Central memory CD8-positive, alpha-beta T cell (primary cell): ENCODE measurements at regions not wholly inside any gene's neighbourhood (a gene's known extent, or its start where the extent isn't known, plus 50 kb on each side); places are given as distances from the start of the nearest gene placed in this dataset.

Experiments
- ATAC-seq: fragments of 150-1000 bp; cut with Tn5 transposase; replicated peaks from 2 replicates; pipeline ENCODE4 v1.10.0; 2022; ENCODE audit warnings: mild to moderate bottlenecking, moderate FRiP score, moderate number of reproducible peaks; ENCODE audit not compliant: poor library complexity, severe bottlenecking; ENCODE audit errors: extremely low read depth
- DNase-seq, 2 donors: peaks; one replicate each; pipeline ENCODE4 v3.0.0; 2021; ENCODE audit warnings: low spot score in 2 of 2
- H3K27ac Mint-ChIP-seq: one replicate; pipeline ENCODE4 v1.8.0; 2022; ENCODE audit warnings: low read depth, mild to moderate bottlenecking, moderate library complexity, mixed read lengths
- H3K27me3 Mint-ChIP-seq: one replicate; pipeline ENCODE4 v1.8.0; 2022; ENCODE audit warnings: mixed read lengths
- H3K36me3 Mint-ChIP-seq: one replicate; pipeline ENCODE4 v1.8.0; 2022; ENCODE audit warnings: mild to moderate bottlenecking, moderate library complexity, mixed read lengths; ENCODE audit not compliant: insufficient read depth
- H3K4me1 Mint-ChIP-seq: one replicate; pipeline ENCODE4 v1.8.0; 2022; ENCODE audit warnings: mixed read lengths
- H3K4me3 Mint-ChIP-seq: one replicate; pipeline ENCODE4 v1.8.0; 2022; ENCODE audit warnings: mild to moderate bottlenecking, moderate library complexity, mixed read lengths
- H3K9me3 Mint-ChIP-seq: one replicate; pipeline ENCODE4 v1.8.0; 2022; ENCODE audit warnings: mixed read lengths

DNA sequence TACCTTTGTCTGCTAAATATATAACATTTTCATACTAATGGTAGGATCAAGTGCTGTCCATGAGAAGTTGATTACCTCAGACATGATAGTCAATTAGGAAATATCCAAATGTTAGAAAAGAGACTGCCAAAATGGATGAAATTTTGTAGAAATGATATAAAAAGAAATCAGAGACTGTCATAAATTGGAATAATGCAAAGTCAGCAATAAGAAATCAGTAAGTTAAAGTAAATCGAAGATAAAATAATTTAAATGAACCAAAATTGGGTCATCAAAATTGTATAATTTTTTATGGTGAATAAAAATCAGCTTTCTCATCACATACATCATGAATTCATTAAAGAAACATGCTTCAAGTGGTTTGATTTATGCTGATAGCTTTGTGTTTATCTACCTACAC lies 165.3 kb upstream of the CDH2 start:
- Mint-ChIP-seq H3K27me3 (no peaks in the 10 kb centered on the region), H3K36me3 (no peaks in the 10 kb centered on the region), H3K9me3 (peaks cover 4% of the 10 kb centered on the region)

DNA sequence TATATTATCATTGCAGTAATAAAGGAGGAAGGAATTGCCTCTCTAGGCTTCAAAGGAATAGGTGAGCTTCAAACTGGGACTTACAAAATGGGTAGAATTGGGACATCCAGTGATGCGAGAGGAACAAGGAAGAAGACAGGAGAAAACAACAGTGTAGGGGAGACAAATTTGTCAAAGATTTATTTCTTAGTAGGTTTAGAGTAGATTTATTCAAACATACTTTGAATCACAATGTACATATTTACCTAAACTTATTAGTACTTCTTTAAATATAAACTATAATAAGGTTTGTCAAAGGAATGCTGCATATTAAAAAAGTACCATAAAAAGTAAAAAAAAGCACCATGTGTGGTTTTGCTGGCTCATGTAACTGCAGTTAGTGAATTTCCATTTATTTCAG lies 161.4 kb upstream of the CDH2 start:
- ATAC-seq, result no peak
- DNase-seq, result no peak
- H3K27ac Mint-ChIP-seq, result no peak overlapping the region

More for the DNA sequence above, 165.3 kb upstream of the CDH2 start:
- H3K27ac Mint-ChIP-seq, result no peak overlapping the region
- ATAC-seq, result no peak
- H3K4me3 Mint-ChIP-seq, result no peak overlapping the region
- DNase-seq, result no peak
- no peaks in the 10 kb centered on the region for H3K4me1 Mint-ChIP-seq

DNA sequence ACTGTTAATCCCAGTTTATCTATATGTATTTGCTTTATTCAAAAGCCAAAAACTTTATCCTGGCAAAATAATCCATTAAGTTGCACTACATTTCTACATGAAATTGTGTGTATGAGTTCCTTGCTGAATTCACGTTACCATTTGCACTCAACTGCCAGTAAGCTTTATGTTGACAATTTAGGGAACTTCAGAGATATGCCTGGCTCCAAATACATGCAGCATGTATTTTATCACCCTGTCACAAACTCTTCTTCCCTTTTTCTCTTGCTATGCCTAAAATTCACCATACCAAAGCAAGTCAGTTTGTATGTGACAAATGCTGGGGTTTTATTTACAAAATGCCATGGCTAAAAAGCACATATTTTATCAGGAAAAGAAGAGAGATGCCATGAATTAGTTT lies 157.6 kb upstream of the CDH2 start:
- ATAC-seq, result no peak
- Mint-ChIP-seq H3K27ac (no peak overlapping the region), H3K27me3 (no peaks in the 10 kb centered on the region), H3K4me1 (no peaks in the 10 kb centered on the region), H3K4me3 (no peak overlapping the region), H3K36me3 (no peaks in the 10 kb centered on the region), H3K9me3 (peaks cover 13% of the 10 kb centered on the region)
- DNase-seq, result no peak

More for the DNA sequence above, 161.4 kb upstream of the CDH2 start:
- Mint-ChIP-seq H3K27me3 (no peaks in the 10 kb centered on the region), H3K4me3 (no peak overlapping the region), H3K9me3 (peaks cover 4% of the 10 kb centered on the region), H3K4me1 (no peaks in the 10 kb centered on the region), H3K36me3 (no peaks in the 10 kb centered on the region)

DNA sequence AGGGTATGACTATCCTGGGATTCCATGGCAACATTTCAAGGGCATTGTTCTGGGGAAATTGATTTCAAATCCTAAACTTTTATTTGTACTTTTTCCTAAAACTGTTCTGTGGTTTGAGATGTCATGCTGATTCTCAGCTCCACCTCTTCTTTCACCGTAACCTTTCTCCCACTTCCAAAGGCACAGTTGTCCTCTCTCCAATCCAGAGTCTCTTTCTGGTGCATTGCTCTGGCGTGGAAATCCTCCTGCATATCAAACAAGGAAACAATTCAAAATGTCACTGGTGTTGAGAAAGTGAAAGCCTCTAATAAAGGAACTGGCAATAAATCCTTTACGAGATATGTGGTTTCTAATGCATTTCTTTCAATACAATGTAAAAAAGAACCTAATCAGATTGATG lies 155.1 kb upstream of the CDH2 start:
- H3K4me1 Mint-ChIP-seq, result no peaks in the 10 kb centered on the region
- DNase-seq, result no peak
- H3K27ac Mint-ChIP-seq, result no peak overlapping the region
- ATAC-seq, result no peak
- H3K4me3 Mint-ChIP-seq, result no peak overlapping the region
- H3K9me3 Mint-ChIP-seq, result peaks cover 9% of the 10 kb centered on the region
- H3K27me3 Mint-ChIP-seq, result no peaks in the 10 kb centered on the region
- H3K36me3 Mint-ChIP-seq, result no peaks in the 10 kb centered on the region

DNA sequence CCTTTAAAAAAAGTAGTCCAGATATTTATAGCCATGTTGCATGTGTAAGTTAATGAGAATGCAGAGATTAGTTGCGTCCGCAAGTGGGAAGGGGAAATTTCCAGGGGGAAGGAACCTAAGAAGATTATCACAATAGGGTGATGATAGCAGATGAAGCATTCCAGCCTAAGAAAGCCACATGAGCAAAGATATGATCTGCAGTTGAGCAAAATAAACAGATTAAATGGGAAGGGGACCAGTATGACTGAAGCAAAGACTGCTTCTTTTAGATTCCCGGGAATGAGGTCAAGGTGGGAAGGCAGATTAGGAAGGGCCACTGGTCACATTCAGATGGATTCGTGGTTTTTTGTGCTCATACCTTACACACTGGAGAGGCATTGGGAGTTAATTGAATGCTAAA lies 154.6 kb upstream of the CDH2 start:
- peaks cover 9% of the 10 kb centered on the region for H3K9me3 Mint-ChIP-seq
- DNase-seq, result no peak
- no peaks in the 10 kb centered on the region for H3K27me3 Mint-ChIP-seq

DNA sequence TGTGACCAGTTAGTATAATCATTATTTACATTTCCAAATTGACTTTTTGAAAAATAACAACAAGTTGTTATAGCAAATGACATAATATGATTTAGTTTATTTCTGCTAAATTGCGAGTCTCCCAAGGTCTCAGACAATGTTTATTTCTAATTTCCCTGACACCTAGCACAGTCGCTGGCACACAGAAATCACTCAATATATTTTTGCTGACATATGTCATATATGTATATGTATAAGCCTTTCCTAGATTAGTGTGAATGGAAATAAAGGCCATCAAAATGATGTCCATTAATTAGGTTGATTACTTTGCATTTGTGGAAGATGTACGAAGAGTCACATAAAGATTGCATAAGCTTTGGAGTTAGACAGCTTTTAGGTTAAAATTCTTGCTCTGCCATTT lies 136.7 kb upstream of the CDH2 start:
- DNase-seq, result no peak
- H3K4me1 Mint-ChIP-seq, result no peaks in the 10 kb centered on the region
- peaks cover 22% of the 10 kb centered on the region for H3K9me3 Mint-ChIP-seq
- no peaks in the 10 kb centered on the region for H3K27me3 Mint-ChIP-seq
- no peak for ATAC-seq
- no peak overlapping the region for H3K27ac Mint-ChIP-seq
- no peaks in the 10 kb centered on the region for H3K36me3 Mint-ChIP-seq
- H3K4me3 Mint-ChIP-seq, result no peak overlapping the region

More for the DNA sequence above, 154.6 kb upstream of the CDH2 start:
- H3K36me3 Mint-ChIP-seq, result no peaks in the 10 kb centered on the region
- no peak overlapping the region for H3K27ac Mint-ChIP-seq
- no peak overlapping the region for H3K4me3 Mint-ChIP-seq
- no peak for ATAC-seq
- H3K4me1 Mint-ChIP-seq, result no peaks in the 10 kb centered on the region

DNA sequence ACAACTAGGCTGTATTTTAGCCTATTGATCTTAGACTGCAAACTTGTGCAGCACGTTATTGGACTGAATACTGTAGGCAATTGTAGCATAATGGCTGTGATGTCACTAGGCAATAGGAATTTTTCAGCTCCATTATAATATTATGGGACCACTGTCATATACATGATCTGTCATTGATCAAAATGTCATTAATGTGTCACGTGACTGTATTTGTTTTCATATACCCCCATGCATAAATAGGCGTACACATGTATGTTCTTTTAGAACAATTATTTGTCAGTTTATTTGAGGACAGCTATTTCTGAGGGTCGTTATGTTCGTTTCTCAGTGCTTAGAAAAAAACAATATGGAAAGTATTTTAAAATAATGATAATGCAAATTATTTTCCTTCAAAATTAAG lies 111.9 kb upstream of the CDH2 start:
- DNase-seq (no peak), ATAC-seq (no peak)
- Mint-ChIP-seq H3K4me3 (no peak overlapping the region), H3K4me1 (no peaks in the 10 kb centered on the region), H3K9me3 (peaks cover 7% of the 10 kb centered on the region), H3K36me3 (no peaks in the 10 kb centered on the region), H3K27ac (no peak overlapping the region), H3K27me3 (no peaks in the 10 kb centered on the region)

DNA sequence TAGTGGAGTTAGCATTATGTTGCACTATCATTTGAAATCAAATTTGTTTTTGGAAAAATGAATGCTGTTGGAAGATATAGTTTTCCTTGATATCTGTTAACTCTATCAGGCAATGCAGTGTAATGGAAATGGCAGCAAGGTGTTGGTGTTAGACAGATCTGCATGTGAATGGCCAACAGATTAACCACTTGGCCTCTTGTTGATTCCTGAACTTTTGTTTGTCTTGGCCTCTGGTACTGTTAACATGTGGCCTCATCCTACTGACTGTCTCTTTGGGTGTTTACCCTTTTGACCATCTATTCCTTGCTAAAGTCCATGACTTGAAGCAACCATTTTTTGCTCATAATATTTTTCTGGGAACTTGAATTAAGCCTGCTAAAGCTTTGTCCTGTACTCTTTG lies 110.2 kb upstream of the CDH2 start:
- no peak for DNase-seq
- Mint-ChIP-seq H3K9me3 (peaks cover 7% of the 10 kb centered on the region), H3K4me3 (no peak overlapping the region), H3K36me3 (no peaks in the 10 kb centered on the region), H3K27ac (no peak overlapping the region), H3K27me3 (no peaks in the 10 kb centered on the region), H3K4me1 (no peaks in the 10 kb centered on the region)
- ATAC-seq, result no peak

DNA sequence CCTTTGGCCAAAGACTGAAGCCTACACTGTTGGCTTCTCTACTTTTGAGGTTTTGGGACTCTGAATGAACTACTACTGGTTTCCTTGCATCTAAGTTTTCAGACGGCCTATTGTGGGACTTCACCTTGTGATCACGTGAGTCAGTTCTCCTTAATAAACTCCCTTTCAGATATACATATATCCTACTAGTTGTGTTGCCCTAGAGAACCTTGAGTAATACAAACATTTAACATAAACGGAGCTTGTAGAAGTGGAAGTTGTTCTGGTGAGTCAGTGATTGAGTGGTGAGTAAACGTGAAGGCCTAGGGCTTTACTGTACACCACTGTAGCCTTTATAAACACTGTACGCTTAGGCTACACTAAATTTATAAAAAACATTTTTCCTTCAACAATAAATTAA lies 107.2 kb upstream of the CDH2 start:
- no peak for ATAC-seq
- no peak overlapping the region for H3K27ac Mint-ChIP-seq

DNA sequence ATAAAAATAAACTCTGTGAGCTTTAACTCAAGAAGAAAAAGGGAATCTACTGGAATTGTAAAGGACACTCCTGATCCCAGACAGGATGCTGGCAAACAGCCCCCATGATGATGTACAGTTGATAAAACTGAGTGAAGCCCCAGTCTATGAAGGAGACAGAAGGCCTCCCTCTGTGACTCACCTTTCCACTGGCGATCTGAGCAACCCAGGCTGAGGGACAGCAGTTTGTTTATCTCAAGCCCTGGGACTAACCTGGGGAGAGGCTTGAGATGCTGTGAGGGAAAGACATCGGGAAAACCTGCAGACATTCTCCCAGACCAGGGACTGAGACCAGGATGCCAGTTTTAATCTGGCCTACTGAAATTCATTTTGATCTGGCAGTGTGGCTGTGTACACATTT lies 104.5 kb upstream of the CDH2 start:
- H3K9me3 Mint-ChIP-seq, result peaks cover 15% of the 10 kb centered on the region
- DNase-seq (no peak), ATAC-seq (no peak)
- H3K4me1 Mint-ChIP-seq, result no peaks in the 10 kb centered on the region
- no peak overlapping the region for H3K27ac Mint-ChIP-seq
- H3K27me3 Mint-ChIP-seq, result no peaks in the 10 kb centered on the region
- H3K36me3 Mint-ChIP-seq, result no peaks in the 10 kb centered on the region
- no peak overlapping the region for H3K4me3 Mint-ChIP-seq

More for the DNA sequence above, 107.2 kb upstream of the CDH2 start:
- DNase-seq, result no peak
- Mint-ChIP-seq H3K36me3 (no peaks in the 10 kb centered on the region), H3K27me3 (no peaks in the 10 kb centered on the region), H3K9me3 (no peaks in the 10 kb centered on the region), H3K4me3 (no peak overlapping the region), H3K4me1 (no peaks in the 10 kb centered on the region)

DNA sequence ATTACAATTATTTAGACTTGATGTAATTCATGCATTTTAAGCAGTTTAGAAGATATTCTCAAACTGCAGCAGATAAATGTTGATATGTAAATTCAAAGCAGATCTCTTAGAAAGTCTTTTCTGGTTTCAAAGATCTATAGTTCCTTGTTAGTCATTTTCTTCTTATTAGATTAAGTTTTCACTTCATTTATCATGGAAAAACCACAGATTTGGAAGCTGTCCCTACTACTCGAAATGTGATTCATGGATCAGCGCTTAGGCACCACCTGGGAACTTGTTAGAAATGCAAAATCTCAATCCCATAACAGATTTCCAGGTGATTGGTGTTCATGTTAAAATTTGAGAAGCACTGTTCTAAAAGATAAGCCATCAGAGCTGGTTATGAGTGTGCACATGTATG lies 92.8 kb upstream of the CDH2 start:
- Mint-ChIP-seq H3K27me3 (no peaks in the 10 kb centered on the region), H3K4me1 (no peaks in the 10 kb centered on the region), H3K27ac (no peak overlapping the region), H3K36me3 (no peaks in the 10 kb centered on the region), H3K9me3 (peaks cover 6% of the 10 kb centered on the region), H3K4me3 (no peak overlapping the region)
- DNase-seq (no peak), ATAC-seq (no peak)

DNA sequence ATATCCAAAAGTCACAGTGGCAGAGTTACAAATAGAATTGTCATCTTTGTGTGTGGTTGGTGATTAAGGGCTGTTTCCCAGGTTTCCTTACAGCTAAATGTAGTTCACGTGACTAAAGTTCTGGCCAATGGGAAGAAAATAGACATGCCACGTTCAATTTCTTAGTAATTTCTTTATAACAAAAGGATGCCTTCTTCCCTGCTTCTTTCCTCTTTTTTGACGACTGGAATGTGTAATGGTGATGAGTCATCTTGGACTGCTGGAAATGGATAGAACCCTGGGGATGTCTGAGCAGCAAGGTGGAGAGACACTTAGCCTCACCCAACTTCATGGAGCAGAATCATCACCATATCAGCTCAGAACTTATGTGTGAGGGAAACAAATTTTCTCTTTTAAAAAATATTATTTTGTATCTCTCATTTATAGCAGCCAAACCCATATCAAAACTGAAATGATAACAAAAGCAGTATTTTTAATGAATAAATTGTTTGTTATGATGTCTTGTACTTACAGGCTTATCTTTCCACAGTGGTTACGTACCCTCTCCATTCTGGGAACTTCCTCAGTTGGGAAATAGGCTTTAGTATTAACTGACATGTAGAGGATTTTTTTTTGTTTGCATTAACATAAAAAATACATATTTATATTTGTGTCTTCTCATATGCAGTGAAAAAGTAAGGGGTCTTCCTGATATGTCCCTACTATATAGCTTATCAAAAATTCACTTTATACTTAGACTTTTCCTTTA lies 91.1 kb upstream of the CDH2 start:
- H3K4me3 Mint-ChIP-seq, result no peak overlapping the region
- no peaks in the 10 kb centered on the region for H3K36me3 Mint-ChIP-seq
- DNase-seq (no peak), ATAC-seq (no peak)
- H3K9me3 Mint-ChIP-seq, result peaks cover 9% of the 10 kb centered on the region
- H3K4me1 Mint-ChIP-seq, result no peaks in the 10 kb centered on the region
- H3K27me3 Mint-ChIP-seq, result no peaks in the 10 kb centered on the region
- H3K27ac Mint-ChIP-seq, result no peak overlapping the region

DNA sequence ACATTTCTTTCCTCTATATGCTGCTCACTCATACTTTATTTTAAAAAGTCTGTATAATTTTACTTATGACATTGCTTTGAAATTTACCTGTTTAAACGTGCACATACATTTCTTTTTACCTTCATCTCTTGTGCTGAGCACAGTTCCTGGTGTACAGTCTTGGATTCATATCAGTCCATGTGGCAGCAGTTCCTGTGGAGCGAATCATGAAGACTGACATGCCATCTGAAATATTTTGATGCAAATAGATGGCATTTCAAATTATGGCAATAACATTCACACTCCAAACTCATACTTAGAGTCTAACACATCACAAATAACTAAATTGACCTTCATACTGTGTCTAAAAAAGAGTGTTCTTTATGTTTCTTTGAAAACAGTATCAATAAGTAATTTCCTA lies 90.3 kb upstream of the CDH2 start:
- no peak for ATAC-seq
- H3K36me3 Mint-ChIP-seq, result no peaks in the 10 kb centered on the region
- no peak overlapping the region for H3K27ac Mint-ChIP-seq
- H3K4me1 Mint-ChIP-seq, result no peaks in the 10 kb centered on the region
- H3K27me3 Mint-ChIP-seq, result no peaks in the 10 kb centered on the region
- H3K9me3 Mint-ChIP-seq, result peaks cover 10% of the 10 kb centered on the region
- DNase-seq, result no peak
- no peak overlapping the region for H3K4me3 Mint-ChIP-seq
